Adrenal gland (tissue), 9 donors: ENCODE measurements at regions not wholly inside any gene's neighbourhood (a gene's known extent, or its start where the extent isn't known, plus 50 kb on each side); places are given as distances from the start of the nearest gene placed in this dataset.
"Not testable (repeated sequence)": the region's sequence is repeated elsewhere in the genome, so short reads cannot be mapped to it uniquely, and the experiment has no call there.

Source experiments
- DNase-seq, 7 donors: peaks; one replicate each; pipeline ENCODE4 v3.0.0-alpha.2; 2019 to 2020
- H3K27ac ChIP-seq, 5 donors: fragments of 200-600 bp; sonication (generic) in 4 of 5; 1 replicate in 3 of 5; 2 replicates in 2 of 5; pipeline versions ENCODE4 v1.5.1 to v1.8.0; 2016 to 2020; ENCODE audit warnings: mild to moderate bottlenecking in 1 of 5
- H3K27me3 ChIP-seq: fragments of 200-600 bp; 2 replicates; pipeline ENCODE4 v1.8.0; 2021
- H3K36me3 ChIP-seq, 2 donors: fragments of 200-600 bp; replicated peaks in 1 of 2; 1 replicate in 1 of 2; 2 replicates in 1 of 2; pipeline versions ENCODE4 v1.5.1 to v1.8.0; 2018 to 2022
- H3K4me1 ChIP-seq, 2 donors: fragments of 200-600 bp; replicated peaks in 1 of 2; 1 replicate in 1 of 2; 2 replicates in 1 of 2; pipeline versions ENCODE4 v1.5.1 to v1.8.0; 2018 to 2021
- H3K4me3 ChIP-seq, 4 donors: fragments of 200-600 bp; sonication (generic) in 3 of 4; one replicate each; pipeline ENCODE4 v1.5.1; 2016 to 2018
- H3K9me3 ChIP-seq, 3 donors: fragments of 200-600 bp; sonication (generic) in 1 of 3; replicated peaks in 1 of 3; 1 replicate in 2 of 3; 2 replicates in 1 of 3; pipeline versions ENCODE4 v1.5.1 to v1.8.0; 2016 to 2021
- POLR2A ChIP-seq, 2 donors: fragments of 450-650 bp; IDR thresholded peaks; one replicate each; pipeline ENCODE4 v1.6.1; 2017; ENCODE audit warnings: antibody characterized with exemption in 2 of 2, mild to moderate bottlenecking in 2 of 2, moderate library complexity in 1 of 2
- WGBS, 4 donors: extraction: QIAGEN DNeasy Blood & Tissue Kit in 2 of 4; methylation state at CpG; one replicate each; pipeline versions ENCODE4 v1.1.5 to v1.1.7; 2013 to 2017; 5-methylcytosine and 5-hydroxymethylcytosine counted together
- intact Hi-C, 2 donors: fragments of 100-400 bp; cut with DNase I; formaldehyde crosslinking; loops; one replicate each; pipeline versions ENCODE4 v1.14.1 to v1.15.0; 2022 to 2023
- TF ChIP-seq, protein P1 (sequence below), 6 experiments: fragments of 450-650 bp in 4 of 6; fragments of 200-600 bp in 2 of 6; sonication (generic) in 1 of 6; IDR thresholded peaks; 1 replicate in 5 of 6; 2 replicates in 1 of 6; pipeline versions ENCODE4 v1.5.1 to v1.8.0; 2016 to 2021; ENCODE audit warnings: antibody characterized with exemption in 6 of 6, mild to moderate bottlenecking in 2 of 6, moderate library complexity in 1 of 6
- donor health status: healthy with polysubstance abuse.
- donor health status: Bipolar disorder and iron deficiency.
- donor health status: DM: yes; HTN: yes; CAD: no.
- donor health status: DM: no; HTN: no; CAD: no.
- donor health status: DM: no; HTN: no; CAD: no.

- TF ChIP-seq, protein P1, sequence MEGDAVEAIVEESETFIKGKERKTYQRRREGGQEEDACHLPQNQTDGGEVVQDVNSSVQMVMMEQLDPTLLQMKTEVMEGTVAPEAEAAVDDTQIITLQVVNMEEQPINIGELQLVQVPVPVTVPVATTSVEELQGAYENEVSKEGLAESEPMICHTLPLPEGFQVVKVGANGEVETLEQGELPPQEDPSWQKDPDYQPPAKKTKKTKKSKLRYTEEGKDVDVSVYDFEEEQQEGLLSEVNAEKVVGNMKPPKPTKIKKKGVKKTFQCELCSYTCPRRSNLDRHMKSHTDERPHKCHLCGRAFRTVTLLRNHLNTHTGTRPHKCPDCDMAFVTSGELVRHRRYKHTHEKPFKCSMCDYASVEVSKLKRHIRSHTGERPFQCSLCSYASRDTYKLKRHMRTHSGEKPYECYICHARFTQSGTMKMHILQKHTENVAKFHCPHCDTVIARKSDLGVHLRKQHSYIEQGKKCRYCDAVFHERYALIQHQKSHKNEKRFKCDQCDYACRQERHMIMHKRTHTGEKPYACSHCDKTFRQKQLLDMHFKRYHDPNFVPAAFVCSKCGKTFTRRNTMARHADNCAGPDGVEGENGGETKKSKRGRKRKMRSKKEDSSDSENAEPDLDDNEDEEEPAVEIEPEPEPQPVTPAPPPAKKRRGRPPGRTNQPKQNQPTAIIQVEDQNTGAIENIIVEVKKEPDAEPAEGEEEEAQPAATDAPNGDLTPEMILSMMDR (IDR thresholded peaks at IDR 0.05), result no peak
- TF ChIP-seq POLR2A (IDR thresholded peaks at IDR 0.05), result no peak
- Histone ChIP-seq H3K36me3 (no peaks in the 10 kb centered on the region), H3K4me3 (no peak overlapping the region), H3K27ac (no peak overlapping the region), H3K27me3 (no peaks in the 10 kb centered on the region), H3K4me1 (no peaks in the 10 kb centered on the region), H3K9me3 (no peaks in the 10 kb centered on the region)
- 9 to 36% (median 26%) methylated on average over 4 of the region's 4 CpGs for WGBS, 4 donors
- peak in 5 of 7 donors; percentile 20 to 39 (median 31) for DNase-seq
- intact Hi-C loops, result no loop called here
Measured at GRCh38 chrX:123803331-123803983, 56.4 kb upstream of the XIAP start.

GRCh38 chrX:123803984-123804365 is 55.9 kb upstream of the XIAP start:
- H3K4me1 ChIP-seq, H3K4me3 ChIP-seq, H3K27me3 ChIP-seq, H3K9me3 ChIP-seq, DNase-seq, intact Hi-C loops, H3K27ac ChIP-seq, H3K36me3 ChIP-seq: not testable (repeated sequence)
- WGBS, 4 donors, result 77 to 100% (median 88%) methylated on average over 2 to 4 of the region's 4 CpGs

DNA sequence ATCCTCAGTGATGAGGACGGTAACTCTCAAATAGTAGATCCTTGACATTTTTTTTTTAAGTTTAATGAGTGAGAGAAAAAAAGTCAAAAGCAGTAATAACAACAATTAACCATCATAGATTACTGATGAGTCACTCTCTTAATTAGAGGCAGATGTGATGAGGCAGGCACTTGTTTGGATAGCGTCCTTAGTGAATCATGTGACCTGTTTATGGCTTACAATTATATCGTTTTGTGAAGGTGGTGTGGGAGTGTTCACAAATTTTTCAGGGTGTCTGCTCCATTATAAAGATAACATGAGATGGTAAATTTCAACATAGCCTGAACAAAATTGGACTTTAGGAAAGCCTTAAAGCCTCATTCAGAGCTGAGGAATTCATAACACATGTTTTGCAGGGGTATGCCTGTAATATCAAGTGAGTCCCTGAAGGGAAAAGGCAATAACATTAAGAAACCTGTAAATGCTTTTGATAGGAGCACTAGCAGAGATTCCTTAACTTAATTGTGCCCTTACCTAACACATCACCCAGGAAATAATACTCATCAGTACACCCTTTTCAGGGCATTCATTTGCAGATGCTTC is 51.9 kb upstream of the XIAP start:
- no peaks in the 10 kb centered on the region for H3K27me3 ChIP-seq
- WGBS, 4 donors, result 58 to 68% (median 64%) methylated on average over 3 of the region's 3 CpGs
- no peaks in the 10 kb centered on the region for H3K9me3 ChIP-seq
- intact Hi-C loops, result no loop called here
- TF ChIP-seq POLR2A (IDR thresholded peaks at IDR 0.05), result no peak
- TF ChIP-seq, protein P1 (IDR thresholded peaks at IDR 0.05), result no peak
- H3K4me3 ChIP-seq, result no peak overlapping the region
- H3K4me1 ChIP-seq, result no peaks in the 10 kb centered on the region
- no peak overlapping the region for H3K27ac ChIP-seq
- DNase-seq, result no peak
- H3K36me3 ChIP-seq, result no peaks in the 10 kb centered on the region

DNA sequence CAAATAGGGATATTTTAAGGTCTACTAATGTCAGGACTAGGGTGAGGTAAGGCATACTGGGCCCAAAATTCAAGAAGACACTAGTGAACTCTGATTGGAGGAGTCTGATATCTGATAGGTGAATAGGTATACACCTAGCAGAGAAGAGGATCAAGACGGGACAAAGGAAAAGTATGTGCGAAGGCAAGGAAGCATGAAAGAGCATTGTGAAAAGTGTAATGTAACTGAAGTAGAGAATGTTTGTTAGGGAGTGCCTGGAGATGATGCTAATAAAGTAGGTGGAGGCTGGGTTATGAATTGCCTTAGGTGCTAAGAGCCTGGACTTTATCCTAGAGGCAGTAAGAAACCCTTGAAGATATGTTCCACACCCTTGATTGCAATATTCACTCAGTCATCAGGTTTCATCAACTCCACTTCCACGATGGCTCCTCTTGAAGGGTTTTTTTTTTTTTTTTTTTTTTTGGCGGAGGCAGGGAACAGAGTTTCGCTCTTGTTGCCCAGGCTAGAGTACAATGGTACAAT is 49.9 kb upstream of the XIAP start:
- 85 to 96% (median 91%) methylated on average over 4 to 5 of the region's 5 CpGs for WGBS, 4 donors
- no peak overlapping the region for H3K4me3 ChIP-seq
- TF ChIP-seq, protein P1 (IDR thresholded peaks at IDR 0.05), result no peak
- TF ChIP-seq POLR2A (IDR thresholded peaks at IDR 0.05), result no peak
- DNase-seq, result no peak
- no peaks in the 10 kb centered on the region for H3K9me3 ChIP-seq
- H3K27ac ChIP-seq, result no peak overlapping the region
- no peaks in the 10 kb centered on the region for H3K27me3 ChIP-seq
- H3K36me3 ChIP-seq, result no peaks in the 10 kb centered on the region
- intact Hi-C loops, result no loop called here
- H3K4me1 ChIP-seq, result no peaks in the 10 kb centered on the region
